Adipocyte (in vitro differentiated cells): ENCODE measurements at regions not wholly inside any gene's neighbourhood (a gene's known extent, or its start where the extent isn't known, plus 50 kb on each side); places are given as distances from the start of the nearest gene placed in this dataset.

Source experiments
- DNase-seq: peaks from one replicate; pipeline ENCODE4 v3.0.0-alpha.2; 2015; ENCODE audit warnings: low read depth
- H3K27me3 ChIP-seq: replicated peaks from 2 replicates; pipeline ENCODE4 v1.7.0; 2013; ENCODE audit warnings: mild to moderate bottlenecking, low read length, moderate library complexity; ENCODE audit not compliant: control insufficient read depth, insufficient read depth
- H3K36me3 ChIP-seq: 2 replicates; pipeline ENCODE4 v1.7.0; 2013; ENCODE audit warnings: low read length, mild to moderate bottlenecking, moderate library complexity; ENCODE audit not compliant: control insufficient read depth, insufficient read depth, severe bottlenecking
- H3K4me1 ChIP-seq: 2 replicates; pipeline ENCODE4 v1.7.0; 2013; ENCODE audit warnings: mild to moderate bottlenecking, low read length, moderate library complexity; ENCODE audit not compliant: control insufficient read depth, insufficient read depth
- H3K4me3 ChIP-seq: 2 replicates; pipeline ENCODE4 v1.7.0; 2013; ENCODE audit warnings: mild to moderate bottlenecking, low read length, moderate library complexity
- H3K9ac ChIP-seq: 2 replicates; pipeline ENCODE4 v1.7.0; 2013; ENCODE audit warnings: mild to moderate bottlenecking, low read length, moderate library complexity
- H3K9me3 ChIP-seq: 2 replicates; pipeline ENCODE4 v1.7.0; 2013; ENCODE audit warnings: mild to moderate bottlenecking, low read length, moderate library complexity; ENCODE audit not compliant: control insufficient read depth

DNA sequence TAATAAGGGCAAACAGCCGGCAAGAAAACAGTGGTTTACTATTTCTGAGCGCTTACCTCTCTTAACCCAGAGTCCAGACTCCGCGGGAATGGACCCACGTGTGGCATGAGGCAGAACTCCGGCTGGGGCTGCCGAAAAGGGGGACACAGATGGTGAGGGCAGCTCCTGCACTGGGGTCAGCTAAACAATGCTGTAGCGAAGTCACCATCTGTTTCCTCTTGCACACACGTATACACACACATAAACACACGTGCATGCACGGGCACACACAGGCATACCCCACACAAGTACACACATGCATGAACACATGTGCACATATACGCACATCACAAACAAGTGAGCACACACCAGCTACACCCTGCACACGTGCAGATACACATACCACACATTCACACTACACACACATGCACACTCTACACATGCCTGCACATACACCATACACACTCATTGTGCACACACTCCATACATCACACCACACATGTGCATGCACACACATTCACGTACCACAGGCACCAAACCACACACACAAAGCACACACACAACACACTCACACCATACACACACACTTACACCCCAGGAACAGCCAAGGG lies 105.9 kb upstream of the ID2 start:
- no peak overlapping the region for H3K9ac ChIP-seq
- no peaks in the 10 kb centered on the region for H3K36me3 ChIP-seq
- peaks cover 4% of the 10 kb centered on the region for H3K4me1 ChIP-seq
- no peak overlapping the region for H3K4me3 ChIP-seq
- peaks cover 8% of the 10 kb centered on the region for H3K27me3 ChIP-seq
- no peak for DNase-seq
- no peaks in the 10 kb centered on the region for H3K9me3 ChIP-seq

DNA sequence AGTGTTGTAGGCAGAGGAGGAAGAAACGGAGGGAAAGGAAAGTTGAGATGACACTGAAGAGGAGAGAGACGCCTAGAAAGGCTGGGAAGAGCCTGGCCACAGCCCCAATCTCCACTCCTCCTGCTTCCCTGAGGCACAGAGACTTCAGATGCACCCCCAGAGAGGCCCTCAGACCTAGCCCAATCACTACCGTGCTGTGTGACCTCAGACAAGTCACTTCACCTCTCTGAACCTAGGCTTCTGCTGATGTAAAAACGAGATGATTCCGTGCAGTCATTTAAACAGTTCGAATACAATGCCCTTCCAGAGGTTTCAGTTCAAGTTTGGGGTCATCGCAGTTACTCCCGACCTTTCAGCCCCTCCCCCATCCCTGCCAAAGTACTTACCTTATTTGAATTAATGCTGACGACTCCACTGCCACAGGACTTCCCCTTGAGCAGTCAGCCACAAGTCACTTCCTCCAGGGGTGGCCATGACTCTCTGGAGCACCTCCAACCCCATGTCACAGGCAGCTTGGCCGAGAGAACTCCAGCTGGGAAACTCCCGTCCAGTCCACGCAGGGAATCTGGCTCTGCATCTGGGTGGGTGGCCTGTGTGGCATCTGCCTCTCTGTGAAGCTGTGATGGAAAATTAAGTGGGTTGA lies 105.2 kb upstream of the ID2 start:
- Histone ChIP-seq H3K9me3 (no peaks in the 10 kb centered on the region), H3K4me3 (no peak overlapping the region), H3K27me3 (peaks cover 8% of the 10 kb centered on the region), H3K4me1 (peaks cover 4% of the 10 kb centered on the region), H3K9ac (no peak overlapping the region), H3K36me3 (no peaks in the 10 kb centered on the region)
- DNase-seq, result no peak

DNA sequence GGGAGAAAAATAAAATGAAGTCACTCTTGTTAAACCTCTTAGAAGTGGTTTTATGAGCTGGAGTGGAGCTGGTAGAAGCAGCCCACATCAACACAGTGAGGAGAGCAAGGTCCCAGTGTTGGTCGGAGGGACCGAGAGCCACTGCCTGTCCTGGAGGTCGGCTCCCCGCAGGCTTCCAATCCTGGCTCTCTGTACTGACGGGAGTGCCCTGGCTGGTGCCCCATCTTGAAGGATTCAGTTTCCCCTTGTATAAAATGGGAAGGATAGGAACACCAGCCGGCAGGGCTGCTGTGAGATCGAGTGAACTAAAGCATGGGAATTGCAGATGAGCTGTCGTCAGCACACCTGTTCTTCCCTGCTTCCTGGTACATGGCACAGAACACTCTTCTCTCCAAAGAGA lies 104.3 kb upstream of the ID2 start:
- H3K4me3 ChIP-seq, result no peak overlapping the region
- no peaks in the 10 kb centered on the region for H3K9me3 ChIP-seq
- DNase-seq, result no peak
- peaks cover 8% of the 10 kb centered on the region for H3K27me3 ChIP-seq
- no peaks in the 10 kb centered on the region for H3K36me3 ChIP-seq
- H3K9ac ChIP-seq, result no peak overlapping the region
- H3K4me1 ChIP-seq, result peaks cover 4% of the 10 kb centered on the region

DNA sequence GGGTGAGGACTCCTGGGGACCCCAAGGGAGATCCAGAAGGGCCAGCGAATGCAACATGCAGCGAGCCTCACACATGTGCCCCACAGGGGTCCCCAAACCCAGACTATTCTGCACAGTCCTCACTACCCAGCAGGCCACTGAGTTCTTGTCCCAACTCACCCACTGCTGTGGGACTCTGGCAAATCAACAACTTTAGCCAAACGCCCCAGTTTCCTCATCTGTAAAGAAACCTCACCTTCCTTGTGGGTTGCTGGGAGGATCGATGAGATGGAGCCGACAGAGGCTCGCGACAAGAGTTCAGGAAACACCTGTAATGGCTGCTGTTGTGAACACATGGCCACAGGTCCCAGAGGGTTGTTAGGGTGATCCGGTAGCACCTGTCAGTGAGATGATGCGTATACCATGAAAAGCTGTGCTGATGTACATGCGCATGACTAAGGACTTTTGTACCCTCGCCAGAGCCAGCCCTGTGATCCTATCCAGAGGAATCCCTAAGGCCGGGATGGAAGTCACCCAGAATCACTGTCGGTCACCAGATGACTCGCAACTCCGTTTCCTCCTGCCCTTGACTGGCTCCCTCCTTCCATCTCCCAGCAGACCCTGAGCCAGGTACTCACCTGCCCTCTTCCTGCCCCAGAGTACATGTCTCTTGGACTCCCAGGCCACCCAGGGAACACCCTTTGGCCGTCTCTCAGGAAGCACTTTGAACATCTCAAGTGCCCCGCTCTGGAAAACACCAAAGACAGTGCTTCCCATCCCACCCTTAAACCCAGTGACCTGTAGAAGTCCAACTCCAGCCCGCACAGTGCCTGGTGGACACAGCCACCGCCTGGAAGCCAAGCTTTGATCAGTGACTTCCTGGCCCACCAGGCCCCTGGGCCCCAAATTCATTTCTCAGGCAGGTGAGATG lies 103.3 kb upstream of the ID2 start:
- no peaks in the 10 kb centered on the region for H3K36me3 ChIP-seq

DNA sequence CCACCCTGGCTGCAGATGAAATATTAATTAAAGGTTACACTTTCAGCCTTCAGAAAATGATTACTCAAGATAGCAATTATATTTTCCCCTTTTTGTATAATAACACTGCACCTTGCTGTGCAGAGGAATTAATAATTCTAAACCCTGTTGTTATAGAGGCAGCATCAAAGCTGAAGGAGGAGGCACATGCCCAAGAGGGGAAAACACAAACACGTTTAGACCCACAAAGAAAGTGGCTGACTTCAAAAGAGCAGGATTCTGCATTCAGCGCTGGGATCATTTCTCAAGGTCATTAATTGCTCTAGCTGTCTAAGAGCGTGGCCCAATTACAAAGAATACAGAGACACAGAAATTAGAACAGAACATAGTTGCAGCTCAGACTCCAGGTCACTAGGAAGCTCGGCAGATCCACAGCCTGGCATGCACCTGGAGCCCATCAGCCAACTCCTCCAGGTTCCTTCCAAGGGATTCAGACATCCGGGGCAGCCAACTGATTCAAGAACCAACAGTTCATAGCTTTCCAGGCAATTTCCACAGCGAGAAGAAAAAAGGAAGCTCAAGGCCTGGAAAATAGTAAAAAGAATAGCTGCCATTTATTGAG lies 102.3 kb upstream of the ID2 start:
- H3K4me1 ChIP-seq, result peaks cover 4% of the 10 kb centered on the region
- no peak overlapping the region for H3K4me3 ChIP-seq
- H3K36me3 ChIP-seq, result no peaks in the 10 kb centered on the region
- no peak overlapping the region for H3K9ac ChIP-seq
- peaks cover 8% of the 10 kb centered on the region for H3K27me3 ChIP-seq
- DNase-seq, result no peak
- H3K9me3 ChIP-seq, result no peaks in the 10 kb centered on the region

More for the DNA sequence above, 103.3 kb upstream of the ID2 start:
- no peak overlapping the region for H3K9ac ChIP-seq
- peaks cover 8% of the 10 kb centered on the region for H3K27me3 ChIP-seq
- H3K4me1 ChIP-seq, result peaks cover 4% of the 10 kb centered on the region
- no peak for DNase-seq
- H3K4me3 ChIP-seq, result no peak overlapping the region
- no peaks in the 10 kb centered on the region for H3K9me3 ChIP-seq

DNA sequence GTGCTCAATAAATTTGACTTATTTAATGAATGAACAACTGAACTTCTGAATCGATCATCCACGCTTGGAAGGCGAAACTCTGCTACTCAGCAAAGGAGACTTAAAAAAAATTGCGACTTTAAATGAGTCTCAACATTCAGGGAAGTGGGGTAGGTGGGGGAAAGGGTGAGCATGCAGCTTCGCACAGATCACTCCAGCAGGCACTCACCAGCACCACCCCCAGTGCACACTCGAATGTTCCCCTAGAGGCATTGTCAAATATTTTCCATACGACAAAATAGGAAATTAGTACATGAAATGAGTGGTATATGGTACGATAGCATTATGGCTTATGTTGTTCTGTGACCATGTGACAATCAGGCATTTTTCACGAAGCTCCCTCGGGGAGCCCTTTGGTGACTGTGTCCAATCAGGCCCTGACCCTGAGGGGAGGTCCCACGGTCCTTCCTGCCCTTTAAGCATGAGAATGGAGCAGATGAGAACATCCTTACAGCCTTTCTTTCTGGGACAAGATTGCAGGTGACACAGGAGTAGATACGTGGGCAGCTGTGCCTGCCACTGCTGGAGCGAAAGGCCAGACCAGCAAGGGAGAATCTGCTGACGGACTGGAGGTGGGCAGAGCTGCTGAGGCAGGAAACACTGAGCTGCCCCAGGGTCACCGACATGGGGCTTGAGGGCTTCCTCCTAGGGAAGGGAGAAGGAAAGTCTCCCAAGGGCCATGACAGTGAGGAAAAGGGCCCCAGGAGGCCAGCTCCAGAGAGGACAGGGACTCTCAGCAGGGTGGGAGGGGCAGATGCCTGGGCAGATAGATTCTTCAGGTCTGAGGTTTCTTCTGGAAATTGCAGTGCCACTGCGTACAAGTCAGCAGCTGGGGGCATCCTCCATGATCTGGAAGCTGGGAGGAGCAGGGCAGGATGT lies 101.3 kb upstream of the ID2 start:
- Histone ChIP-seq H3K4me1 (no peaks in the 10 kb centered on the region), H3K4me3 (no peak overlapping the region), H3K9me3 (no peaks in the 10 kb centered on the region), H3K9ac (no peak overlapping the region), H3K36me3 (no peaks in the 10 kb centered on the region), H3K27me3 (peaks cover 8% of the 10 kb centered on the region)
- DNase-seq, result no peak

DNA sequence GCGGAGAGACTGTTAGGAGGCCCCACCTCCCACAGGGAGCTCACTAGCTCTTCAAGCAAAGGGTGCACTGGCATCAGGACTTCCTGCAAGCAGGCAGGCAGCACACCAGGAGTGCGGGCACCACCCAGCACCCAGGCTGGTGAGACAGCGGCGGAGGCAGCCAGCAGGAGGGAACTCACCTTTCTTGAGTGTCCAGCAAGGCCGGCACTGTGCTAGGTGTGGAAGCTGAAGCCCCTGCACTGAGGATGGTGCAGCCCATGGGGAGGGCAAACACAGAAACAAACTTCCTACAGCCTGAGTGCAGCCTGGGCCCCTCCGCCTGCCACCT lies 100.7 kb upstream of the ID2 start:
- Histone ChIP-seq H3K9ac (no peak overlapping the region), H3K4me1 (no peaks in the 10 kb centered on the region), H3K4me3 (no peak overlapping the region), H3K9me3 (no peaks in the 10 kb centered on the region), H3K36me3 (no peaks in the 10 kb centered on the region), H3K27me3 (peaks cover 9% of the 10 kb centered on the region)
- DNase-seq, result no peak

DNA sequence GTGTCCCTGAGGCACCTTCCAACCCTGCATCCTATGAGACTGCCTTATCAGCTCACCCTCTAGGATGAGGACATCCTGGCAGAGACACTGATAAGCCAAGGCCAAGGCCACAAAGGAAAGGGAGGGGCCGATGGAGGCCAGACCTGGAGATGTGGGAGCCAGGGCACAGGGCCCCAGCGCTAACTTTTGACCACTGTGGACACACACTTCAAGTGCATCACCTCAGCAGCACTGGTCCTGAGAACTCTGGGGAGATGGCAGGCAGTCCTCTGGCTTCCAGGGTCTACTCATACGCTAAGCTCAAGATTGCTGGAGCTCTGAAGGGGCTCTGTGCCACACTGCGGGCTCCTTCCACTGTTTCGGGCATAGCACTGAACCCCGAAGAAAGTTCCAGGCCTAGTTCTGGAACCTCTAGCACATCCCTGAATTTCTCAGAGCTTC lies 100.2 kb upstream of the ID2 start:
- peaks cover 10% of the 10 kb centered on the region for H3K27me3 ChIP-seq
- no peak overlapping the region for H3K4me3 ChIP-seq
- no peak for DNase-seq
- no peak overlapping the region for H3K9ac ChIP-seq
- no peaks in the 10 kb centered on the region for H3K9me3 ChIP-seq
- peaks cover 3% of the 10 kb centered on the region for H3K4me1 ChIP-seq
- no peaks in the 10 kb centered on the region for H3K36me3 ChIP-seq

DNA sequence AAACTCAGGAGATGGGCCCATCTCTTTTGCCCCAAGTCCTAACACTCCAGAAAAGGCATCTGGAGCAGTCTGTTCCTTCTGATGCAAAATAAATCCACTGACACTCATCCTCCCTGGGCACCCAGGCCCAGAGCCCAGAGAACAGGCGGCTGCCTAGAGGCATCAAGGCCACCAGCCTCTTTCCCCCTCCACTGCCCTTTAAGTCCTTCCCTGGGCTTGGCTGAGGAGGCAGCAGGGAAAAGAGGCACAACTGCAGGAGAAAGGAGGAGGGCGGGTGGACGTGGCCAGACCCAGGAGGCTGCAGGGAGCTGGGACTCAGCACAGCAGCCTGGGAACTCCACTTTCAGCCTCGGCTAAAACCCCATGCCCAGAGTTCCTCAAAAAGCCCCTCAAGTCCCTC lies 99.7 kb upstream of the ID2 start:
- Histone ChIP-seq H3K9ac (no peak overlapping the region), H3K27me3 (peaks cover 15% of the 10 kb centered on the region), H3K9me3 (no peaks in the 10 kb centered on the region), H3K4me3 (no peak overlapping the region), H3K36me3 (no peaks in the 10 kb centered on the region), H3K4me1 (peaks cover 3% of the 10 kb centered on the region)
- DNase-seq, result no peak

DNA sequence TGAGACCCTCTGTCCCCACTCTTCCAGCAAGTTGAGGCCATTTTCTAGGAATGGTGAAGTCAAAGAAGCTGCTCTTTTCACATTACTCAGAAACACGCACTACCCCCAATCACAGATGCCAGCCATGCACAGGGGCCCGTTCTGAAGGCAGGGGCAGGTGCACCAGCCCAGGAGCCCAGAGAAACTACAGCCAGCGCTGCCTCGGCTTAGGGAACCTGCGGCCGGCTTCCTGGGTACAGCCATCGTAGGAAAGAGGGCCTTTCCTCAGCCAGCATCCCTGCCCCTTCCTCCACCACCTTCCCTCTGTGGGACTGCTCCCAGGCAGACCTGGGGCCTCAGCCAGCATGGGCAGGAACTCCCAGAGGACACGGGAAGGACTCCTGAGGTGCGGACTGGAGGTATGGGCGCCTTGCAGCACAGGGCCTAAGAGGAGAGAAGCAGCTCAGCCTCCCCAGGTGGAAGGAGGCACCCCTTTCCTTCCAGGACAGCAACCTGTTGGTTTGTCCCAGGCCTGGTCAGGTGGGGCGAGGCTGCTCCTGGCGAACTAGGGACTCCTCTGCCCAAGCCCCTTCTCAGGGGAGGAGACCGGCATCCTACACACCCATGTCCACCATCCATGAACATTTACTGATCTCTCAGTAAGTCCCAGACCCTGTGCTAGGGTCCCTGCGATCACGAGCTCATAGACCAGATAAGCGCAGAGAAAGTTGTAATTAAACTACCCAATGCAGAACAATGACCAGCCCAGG lies 99.0 kb upstream of the ID2 start:
- no peak for DNase-seq
- Histone ChIP-seq H3K4me1 (peaks cover 3% of the 10 kb centered on the region), H3K36me3 (no peaks in the 10 kb centered on the region), H3K4me3 (no peak overlapping the region), H3K27me3 (peaks cover 19% of the 10 kb centered on the region), H3K9ac (no peak overlapping the region), H3K9me3 (no peaks in the 10 kb centered on the region)
